ENCODE measurements at regions not wholly inside any gene's neighbourhood (a gene's known extent, or its start where the extent isn't known, plus 50 kb on each side); places are given as distances from the start of the nearest gene placed in this dataset.

GRCh38 chr1:191696354-191696753 is 461.9 kb upstream of the RGS18 start:
- no peak for TF ChIP-seq EZH2phosphoT487 (IDR thresholded peaks at IDR 0.05; ENCODE audit: borderline replicate concordance, low read length)
- TF ChIP-seq, protein P1, sequence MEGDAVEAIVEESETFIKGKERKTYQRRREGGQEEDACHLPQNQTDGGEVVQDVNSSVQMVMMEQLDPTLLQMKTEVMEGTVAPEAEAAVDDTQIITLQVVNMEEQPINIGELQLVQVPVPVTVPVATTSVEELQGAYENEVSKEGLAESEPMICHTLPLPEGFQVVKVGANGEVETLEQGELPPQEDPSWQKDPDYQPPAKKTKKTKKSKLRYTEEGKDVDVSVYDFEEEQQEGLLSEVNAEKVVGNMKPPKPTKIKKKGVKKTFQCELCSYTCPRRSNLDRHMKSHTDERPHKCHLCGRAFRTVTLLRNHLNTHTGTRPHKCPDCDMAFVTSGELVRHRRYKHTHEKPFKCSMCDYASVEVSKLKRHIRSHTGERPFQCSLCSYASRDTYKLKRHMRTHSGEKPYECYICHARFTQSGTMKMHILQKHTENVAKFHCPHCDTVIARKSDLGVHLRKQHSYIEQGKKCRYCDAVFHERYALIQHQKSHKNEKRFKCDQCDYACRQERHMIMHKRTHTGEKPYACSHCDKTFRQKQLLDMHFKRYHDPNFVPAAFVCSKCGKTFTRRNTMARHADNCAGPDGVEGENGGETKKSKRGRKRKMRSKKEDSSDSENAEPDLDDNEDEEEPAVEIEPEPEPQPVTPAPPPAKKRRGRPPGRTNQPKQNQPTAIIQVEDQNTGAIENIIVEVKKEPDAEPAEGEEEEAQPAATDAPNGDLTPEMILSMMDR (IDR thresholded peaks at IDR 0.05; ENCODE audit: low read depth, low read length, poor library complexity, severe bottlenecking) = no peak
